ENCODE measurements at regions not wholly inside any gene's neighbourhood (a gene's known extent, or its start where the extent isn't known, plus 50 kb on each side); places are given as distances from the start of the nearest gene placed in this dataset.

DNA sequence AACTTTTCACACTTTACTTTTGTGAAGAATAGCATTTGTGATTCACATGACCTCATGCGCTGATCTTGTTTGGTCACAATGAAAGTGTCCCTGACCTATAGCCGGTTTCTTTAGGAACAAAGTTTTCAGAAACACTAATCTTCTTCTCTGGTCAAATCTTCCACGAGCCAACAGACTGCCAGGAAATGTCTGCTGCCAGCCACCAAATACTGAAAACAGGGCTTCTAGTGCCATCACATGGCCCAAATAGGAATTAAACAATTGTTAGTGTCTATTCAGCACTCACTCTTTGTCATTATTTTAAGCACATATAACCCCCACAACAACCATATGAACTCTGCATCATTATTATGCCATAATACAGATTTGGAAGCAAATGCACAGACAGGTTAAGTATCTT is 286.5 kb upstream of the SYT4 start:
- ChIA-PET CTCF (interaction anchor here (0.6 to 13.0 kb wide), 17 partner anchors 10 to 1510 kb away, joined by 3 to 372 read pairs (median 3); no protein-coding TSS in a partner anchor), POLR2A (no interaction called here)
- intact Hi-C loops (cut with micrococcal nuclease), result loop anchor here (1.0 to 5.0 kb wide), 7 partner anchors 141 to 1511 kb away; no protein-coding TSS in a partner anchor
- BruUV-seq (replicated peaks), result no TSS peak
- peak; percentile 56 for DNase-seq (ENCODE audit: unreplicated experiment)
- Mint-ChIP-seq H3K4me1 (ENCODE audit: insufficient read depth, unreplicated experiment) (no peaks in the 10 kb centered on the region), H3K27ac (ENCODE audit: low read depth, unreplicated experiment) (no peak overlapping the region), H3K36me3 (ENCODE audit: insufficient read depth, unreplicated experiment) (no peaks in the 10 kb centered on the region), H3K9me3 (ENCODE audit: unreplicated experiment) (peaks cover 2% of the 10 kb centered on the region), H3K4me3 (ENCODE audit: unreplicated experiment) (no peak overlapping the region), H3K27me3 (ENCODE audit: insufficient read depth, unreplicated experiment) (peaks cover 69% of the 10 kb centered on the region)
- peak; percentile 65 for TF ChIP-seq CTCF (IDR thresholded peaks at IDR 0.05; ENCODE audit: unreplicated experiment)

DNA sequence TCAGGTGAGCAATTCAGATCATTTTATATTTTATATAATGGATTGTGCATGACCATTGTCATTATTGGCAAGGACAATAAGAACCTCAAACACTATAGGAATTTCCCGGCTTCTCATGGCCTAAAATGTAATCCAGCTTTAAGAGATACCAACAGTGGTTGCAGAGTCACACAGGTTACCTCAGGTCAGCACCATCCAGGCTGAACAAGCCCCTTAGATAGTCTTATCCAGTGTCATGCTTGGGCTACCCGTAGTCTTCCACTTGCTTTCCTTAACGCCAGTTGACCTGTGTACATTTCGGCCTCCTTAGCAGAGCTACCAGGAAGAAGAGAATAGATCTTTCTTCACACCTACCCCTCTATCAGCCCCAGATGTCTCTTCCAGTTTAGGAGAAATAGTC is 293.3 kb upstream of the SYT4 start:
- no peaks in the 10 kb centered on the region for H3K4me1 Mint-ChIP-seq (ENCODE audit: insufficient read depth, unreplicated experiment)
- CTCF ChIA-PET, result interaction anchor here (0.6 to 13.0 kb wide), 23 partner anchors 9 to 1802 kb away, joined by 3 to 372 read pairs (median 3); no protein-coding TSS in a partner anchor
- H3K9me3 Mint-ChIP-seq (ENCODE audit: unreplicated experiment), result no peaks in the 10 kb centered on the region
- no peaks in the 10 kb centered on the region for H3K36me3 Mint-ChIP-seq (ENCODE audit: insufficient read depth, unreplicated experiment)
- DNase-seq (ENCODE audit: unreplicated experiment), result no peak
- POLR2A ChIA-PET, result interaction anchor here (0.7 to 1.8 kb wide), 4 partner anchors 9 to 18 kb away, joined by 3 to 17 read pairs (median 4); no protein-coding TSS in a partner anchor
- H3K4me3 Mint-ChIP-seq (ENCODE audit: unreplicated experiment), result no peak overlapping the region
- intact Hi-C loops (cut with micrococcal nuclease), result loop anchor here (2.0 kb wide), 1 partner anchor 26 kb away; no protein-coding TSS in a partner anchor
- TF ChIP-seq CTCF (IDR thresholded peaks at IDR 0.05; ENCODE audit: unreplicated experiment), result no peak
- peaks cover 67% of the 10 kb centered on the region for H3K27me3 Mint-ChIP-seq (ENCODE audit: insufficient read depth, unreplicated experiment)
- no TSS peak for BruUV-seq (replicated peaks)
- no peak overlapping the region for H3K27ac Mint-ChIP-seq (ENCODE audit: low read depth, unreplicated experiment)

GRCh38 chr18:43571078-43571689 is 293.9 kb upstream of the SYT4 start:
- H3K9me3 Mint-ChIP-seq (ENCODE audit: unreplicated experiment), result no peaks in the 10 kb centered on the region
- DNase-seq (ENCODE audit: unreplicated experiment), result peak; percentile 71
- no peak overlapping the region for H3K4me3 Mint-ChIP-seq (ENCODE audit: unreplicated experiment)
- no peak overlapping the region for H3K27ac Mint-ChIP-seq (ENCODE audit: low read depth, unreplicated experiment)
- no peaks in the 10 kb centered on the region for H3K4me1 Mint-ChIP-seq (ENCODE audit: insufficient read depth, unreplicated experiment)
- H3K36me3 Mint-ChIP-seq (ENCODE audit: insufficient read depth, unreplicated experiment), result no peaks in the 10 kb centered on the region
- ChIA-PET POLR2A (interaction anchor here (0.6 to 1.8 kb wide), 4 partner anchors 11 to 317 kb away, joined by 3 to 17 read pairs (median 4); no protein-coding TSS in a partner anchor), CTCF (interaction anchor here (0.6 to 13.0 kb wide), 19 partner anchors 10 to 1276 kb away, joined by 3 to 372 read pairs (median 3); no protein-coding TSS in a partner anchor)
- peak; percentile 58 for TF ChIP-seq CTCF (IDR thresholded peaks at IDR 0.05; ENCODE audit: unreplicated experiment)
- BruUV-seq (replicated peaks), result no TSS peak
- intact Hi-C loops (cut with micrococcal nuclease), result loop anchor here (1.0 to 2.0 kb wide), 2 partner anchors 16 to 26 kb away; no protein-coding TSS in a partner anchor
- peaks cover 61% of the 10 kb centered on the region for H3K27me3 Mint-ChIP-seq (ENCODE audit: insufficient read depth, unreplicated experiment)

GRCh38 chr18:43572163-43572562 is 294.9 kb upstream of the SYT4 start:
- no peak for TF ChIP-seq CTCF (IDR thresholded peaks at IDR 0.05; ENCODE audit: unreplicated experiment)
- intact Hi-C loops (cut with micrococcal nuclease), result no loop called here
- Mint-ChIP-seq H3K4me1 (ENCODE audit: insufficient read depth, unreplicated experiment) (no peaks in the 10 kb centered on the region), H3K36me3 (ENCODE audit: insufficient read depth, unreplicated experiment) (no peaks in the 10 kb centered on the region), H3K4me3 (ENCODE audit: unreplicated experiment) (no peak overlapping the region), H3K9me3 (ENCODE audit: unreplicated experiment) (no peaks in the 10 kb centered on the region), H3K27ac (ENCODE audit: low read depth, unreplicated experiment) (no peak overlapping the region), H3K27me3 (ENCODE audit: insufficient read depth, unreplicated experiment) (peaks cover 59% of the 10 kb centered on the region)
- no peak for DNase-seq (ENCODE audit: unreplicated experiment)
- BruUV-seq (replicated peaks), result no TSS peak
- CTCF ChIA-PET, result interaction anchor here (0.6 to 13.0 kb wide), 9 partner anchors 10 to 1935 kb away, joined by 3 to 372 read pairs (median 3); no protein-coding TSS in a partner anchor
- POLR2A ChIA-PET, result interaction anchor here (1.0 kb wide), 1 partner anchor 10 kb away, joined by 4 read pairs; no protein-coding TSS in a partner anchor
